Right ventricle myocardium inferior (tissue), 1 donor: ENCODE measurements at regions not wholly inside any gene's neighbourhood (a gene's known extent, or its start where the extent isn't known, plus 50 kb on each side); places are given as distances from the start of the nearest gene placed in this dataset.

Experiments
- ATAC-seq: fragments of 200-7000 bp; cut with Tn5 transposase; one replicate; pipeline ENCODE4 v1.9.1; 2020; ENCODE audit warnings: mild to moderate bottlenecking, moderate library complexity
- DNase-seq: peaks from one replicate; pipeline ENCODE4 v3.0.0; 2021; ENCODE audit errors: missing footprints
- intact Hi-C: fragments of 100-400 bp; cut with DNase I; formaldehyde crosslinking; loops from one replicate; pipeline ENCODE4 v1.11.0; 2022
- donor health status: DM: no; HTN: yes; CAD: no; lungs with severe emphysema.

- intact Hi-C loops, result no loop called here
- DNase-seq (no peak), ATAC-seq (no peak)
Observed at GRCh38 chr7:41880107-41880506, 177.2 kb upstream of the INHBA start.

GRCh38 chr7:41879403-41879802 lies 176.5 kb upstream of the INHBA start:
- DNase-seq, result no peak
- intact Hi-C loops, result no loop called here
- ATAC-seq, result no peak

GRCh38 chr7:41878309-41879295 lies 175.7 kb upstream of the INHBA start:
- DNase-seq (no peak), ATAC-seq (no peak)
- intact Hi-C loops, result no loop called here

GRCh38 chr7:41877118-41877517 lies 174.2 kb upstream of the INHBA start:
- intact Hi-C loops, result no loop called here
- no peak for DNase-seq

GRCh38 chr7:41875513-41875912 lies 172.6 kb upstream of the INHBA start:
- no peak for DNase-seq
- intact Hi-C loops, result no loop called here
- ATAC-seq, result no peak

More at GRCh38 chr7:41877118-41877517, 174.2 kb upstream of the INHBA start:
- ATAC-seq, result no peak

GRCh38 chr7:41874201-41874785 lies 171.4 kb upstream of the INHBA start:
- DNase-seq, result no peak
- intact Hi-C loops, result no loop called here
- ATAC-seq, result no peak

GRCh38 chr7:41873741-41874140 lies 170.9 kb upstream of the INHBA start:
- ATAC-seq (no peak), DNase-seq (no peak)
- intact Hi-C loops, result no loop called here

GRCh38 chr7:41872966-41873365 lies 170.1 kb upstream of the INHBA start:
- no peak for ATAC-seq
- no peak for DNase-seq
- intact Hi-C loops, result no loop called here

GRCh38 chr7:41870461-41871138 lies 167.7 kb upstream of the INHBA start:
- intact Hi-C loops, result no loop called here
- no peak for ATAC-seq
- no peak for DNase-seq

GRCh38 chr7:41869997-41870396 lies 167.1 kb upstream of the INHBA start:
- ATAC-seq (no peak), DNase-seq (no peak)
- intact Hi-C loops, result no loop called here

GRCh38 chr7:41869596-41869995 lies 166.7 kb upstream of the INHBA start:
- intact Hi-C loops, result no loop called here
- ATAC-seq (no peak), DNase-seq (no peak)

GRCh38 chr7:41869091-41869490 lies 166.2 kb upstream of the INHBA start:
- intact Hi-C loops, result no loop called here
- ATAC-seq (no peak), DNase-seq (no peak)

GRCh38 chr7:41867639-41868280 lies 164.9 kb upstream of the INHBA start:
- DNase-seq (no peak), ATAC-seq (no peak)
- intact Hi-C loops, result no loop called here

GRCh38 chr7:41862261-41862660 lies 159.4 kb upstream of the INHBA start:
- no peak for DNase-seq
- no peak for ATAC-seq
- intact Hi-C loops, result no loop called here

GRCh38 chr7:41861642-41862041 lies 158.8 kb upstream of the INHBA start:
- intact Hi-C loops, result no loop called here
- ATAC-seq (peak; percentile 23), DNase-seq (no peak)

- DNase-seq (no peak), ATAC-seq (no peak)
- intact Hi-C loops, result no loop called here
Observed at GRCh38 chr7:41858201-41858600, 155.3 kb upstream of the INHBA start.

- ATAC-seq (no peak), DNase-seq (no peak)
- intact Hi-C loops, result no loop called here
Observed at GRCh38 chr7:41855798-41856197, 152.9 kb upstream of the INHBA start.

GRCh38 chr7:41847606-41848005 lies 144.7 kb upstream of the INHBA start:
- intact Hi-C loops, result no loop called here
- DNase-seq (no peak), ATAC-seq (no peak)

- intact Hi-C loops, result no loop called here
- ATAC-seq (no peak), DNase-seq (no peak)
Observed at GRCh38 chr7:41847151-41847550, 144.3 kb upstream of the INHBA start.
